DND-41 (cell line): ENCODE measurements at regions not wholly inside any gene's neighbourhood (a gene's known extent, or its start where the extent isn't known, plus 50 kb on each side); places are given as distances from the start of the nearest gene placed in this dataset.

Experiments
- ATAC-seq: fragments of 200-7000 bp; cut with Tn5 transposase; 3 replicates; pipeline ENCODE4 v1.9.1; 2021; ENCODE audit warnings: low read depth; ENCODE audit not compliant: insufficient read depth
- DNase-seq: peaks from one replicate; pipeline ENCODE4 v3.0.0-alpha.2; 2020
- H2AFZ ChIP-seq: 2 replicates; pipeline ENCODE4 v1.6.0; 2012; ENCODE audit warnings: low read depth, low read length
- H3K27ac ChIP-seq: 2 replicates; pipeline ENCODE4 v1.5.1; 2012; ENCODE audit warnings: low read length, inconsistent platforms
- H3K27me3 ChIP-seq: fragments of 200-600 bp; sonication (generic); 2 replicates; pipeline ENCODE4 v1.6.0; 2012; ENCODE audit warnings: low read length, mild to moderate bottlenecking, inconsistent platforms; ENCODE audit not compliant: insufficient read depth, poor library complexity
- H3K36me3 ChIP-seq: 2 replicates; pipeline ENCODE4 v1.5.1; 2012; ENCODE audit warnings: low read length, inconsistent platforms; ENCODE audit not compliant: insufficient read depth
- H3K4me1 ChIP-seq: 2 replicates; pipeline ENCODE4 v1.5.1; 2012; ENCODE audit warnings: mild to moderate bottlenecking, low read length; ENCODE audit not compliant: insufficient read depth
- H3K4me2 ChIP-seq: 2 replicates; pipeline ENCODE4 v1.6.0; 2012; ENCODE audit warnings: mild to moderate bottlenecking, moderate library complexity, low read length, inconsistent platforms; ENCODE audit not compliant: insufficient read depth
- H3K4me3 ChIP-seq, 2 experiments: fragments of 200-600 bp in 1 of 2; shearing (Covaris generic) in 1 of 2; 2 replicates each; pipeline ENCODE4 v1.5.1; 2012 to 2016; ENCODE audit warnings: inconsistent platforms in 2 of 2, low read length in 2 of 2, mild to moderate bottlenecking in 2 of 2, low read depth in 1 of 2, moderate library complexity in 1 of 2
- H3K79me2 ChIP-seq: 2 replicates; pipeline ENCODE4 v1.6.0; 2012; ENCODE audit warnings: low read length, inconsistent platforms; ENCODE audit not compliant: insufficient read depth
- H3K9ac ChIP-seq: 2 replicates; pipeline ENCODE4 v1.6.0; 2012; ENCODE audit warnings: low read depth, mild to moderate bottlenecking, inconsistent platforms, low read length, moderate library complexity
- H3K9me3 ChIP-seq: 2 replicates; pipeline ENCODE4 v1.5.1; 2012; ENCODE audit warnings: low read length, moderate library complexity, mild to moderate bottlenecking, inconsistent platforms; ENCODE audit not compliant: insufficient read depth, severe bottlenecking
- H4K20me1 ChIP-seq: 2 replicates; pipeline ENCODE4 v1.6.0; 2012; ENCODE audit warnings: low read length; ENCODE audit not compliant: insufficient read depth
- EZH2 ChIP-seq: IDR thresholded peaks from 3 replicates; pipeline ENCODE4 v1.6.1; 2012; ENCODE audit warnings: borderline replicate concordance, low read depth, mild to moderate bottlenecking, moderate library complexity, low read length, inconsistent platforms; ENCODE audit not compliant: severe bottlenecking
- TF ChIP-seq, protein P1 (sequence below): IDR thresholded peaks from 2 replicates; pipeline ENCODE4 v1.5.1; 2012; ENCODE audit warnings: borderline replicate concordance, low read length, moderate library complexity, mild to moderate bottlenecking; ENCODE audit not compliant: poor library complexity, severe bottlenecking; ENCODE audit errors: extremely low read depth

DNA sequence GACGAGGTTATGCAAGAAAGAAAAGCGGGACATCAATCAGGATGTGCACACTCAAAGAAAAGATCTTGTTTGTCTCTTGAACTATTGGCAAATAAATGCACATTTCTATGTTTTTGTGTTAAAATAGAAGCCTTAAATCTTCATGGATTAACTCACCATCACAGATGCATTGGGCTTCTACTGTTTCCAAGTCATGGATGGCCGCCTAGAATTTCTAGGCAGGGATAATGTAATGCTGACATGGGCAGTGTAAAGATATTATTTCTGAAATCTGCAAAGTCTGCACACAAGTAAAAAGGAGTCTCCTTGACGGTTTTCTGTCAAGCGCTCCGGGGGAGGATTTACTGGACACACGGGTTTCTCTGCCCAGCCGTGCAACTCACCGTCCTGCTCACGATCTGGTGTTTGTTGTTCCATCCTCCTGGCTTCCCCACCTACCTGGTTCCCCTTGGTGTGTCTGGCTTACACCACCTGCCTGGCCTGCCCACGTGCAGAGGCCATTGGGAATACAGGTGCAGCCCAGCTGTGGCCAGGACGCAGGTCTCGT lies 103.3 kb upstream of the FZD10 start:
- no peaks in the 10 kb centered on the region for H3K79me2 ChIP-seq
- no peaks in the 10 kb centered on the region for H3K4me1 ChIP-seq
- no peaks in the 10 kb centered on the region for H3K27me3 ChIP-seq
- ATAC-seq (no peak), DNase-seq (no peak)
- TF ChIP-seq, protein P1, sequence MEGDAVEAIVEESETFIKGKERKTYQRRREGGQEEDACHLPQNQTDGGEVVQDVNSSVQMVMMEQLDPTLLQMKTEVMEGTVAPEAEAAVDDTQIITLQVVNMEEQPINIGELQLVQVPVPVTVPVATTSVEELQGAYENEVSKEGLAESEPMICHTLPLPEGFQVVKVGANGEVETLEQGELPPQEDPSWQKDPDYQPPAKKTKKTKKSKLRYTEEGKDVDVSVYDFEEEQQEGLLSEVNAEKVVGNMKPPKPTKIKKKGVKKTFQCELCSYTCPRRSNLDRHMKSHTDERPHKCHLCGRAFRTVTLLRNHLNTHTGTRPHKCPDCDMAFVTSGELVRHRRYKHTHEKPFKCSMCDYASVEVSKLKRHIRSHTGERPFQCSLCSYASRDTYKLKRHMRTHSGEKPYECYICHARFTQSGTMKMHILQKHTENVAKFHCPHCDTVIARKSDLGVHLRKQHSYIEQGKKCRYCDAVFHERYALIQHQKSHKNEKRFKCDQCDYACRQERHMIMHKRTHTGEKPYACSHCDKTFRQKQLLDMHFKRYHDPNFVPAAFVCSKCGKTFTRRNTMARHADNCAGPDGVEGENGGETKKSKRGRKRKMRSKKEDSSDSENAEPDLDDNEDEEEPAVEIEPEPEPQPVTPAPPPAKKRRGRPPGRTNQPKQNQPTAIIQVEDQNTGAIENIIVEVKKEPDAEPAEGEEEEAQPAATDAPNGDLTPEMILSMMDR, result no peak
- TF ChIP-seq EZH2, result no peak
- H3K9ac ChIP-seq, result no peak overlapping the region
- no peaks in the 10 kb centered on the region for H3K9me3 ChIP-seq
- no peak overlapping the region for H3K27ac ChIP-seq
- peaks cover 3% of the 10 kb centered on the region; the same call in 1 of the 2 replicates for H4K20me1 ChIP-seq
- H3K4me3 ChIP-seq, result no peak overlapping the region
- H3K36me3 ChIP-seq, result no peaks in the 10 kb centered on the region
- H3K4me2 ChIP-seq, result no peak overlapping the region
- no peak overlapping the region for H2AFZ ChIP-seq

GRCh38 chr12:130063866-130064265 lies 98.4 kb upstream of the FZD10 start:
- Histone ChIP-seq H3K4me2 (no peak overlapping the region), H3K79me2 (no peaks in the 10 kb centered on the region), H2AFZ (no peak overlapping the region), H4K20me1 (no peaks in the 10 kb centered on the region), H3K9me3 (no peaks in the 10 kb centered on the region), H3K4me1 (no peaks in the 10 kb centered on the region), H3K36me3 (no peaks in the 10 kb centered on the region), H3K4me3 (no peak overlapping the region), H3K27ac (no peak overlapping the region), H3K27me3 (no peaks in the 10 kb centered on the region), H3K9ac (no peak overlapping the region)
- no peak for ATAC-seq
- TF ChIP-seq, protein P1, result no peak
- no peak for TF ChIP-seq EZH2
- no peak for DNase-seq

DNA sequence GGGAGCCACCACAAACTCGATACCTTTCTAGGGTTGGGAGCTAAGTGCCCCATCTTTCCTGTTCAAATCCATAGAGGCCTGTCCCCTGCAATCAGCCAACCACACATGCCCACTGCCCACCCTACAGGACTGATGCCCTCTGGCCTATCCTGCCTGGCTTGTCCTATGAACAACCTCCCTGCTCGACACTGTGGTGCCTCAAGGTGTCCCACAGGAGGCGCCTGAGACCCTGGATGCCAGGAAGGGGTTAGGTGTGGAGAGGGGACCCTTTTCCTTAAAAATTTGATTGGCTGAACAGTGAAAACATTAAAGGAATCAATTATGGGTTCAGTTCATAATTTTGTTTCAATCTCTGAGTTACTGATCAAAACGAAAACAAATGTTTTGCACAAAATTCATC lies 97.3 kb upstream of the FZD10 start:
- Histone ChIP-seq H4K20me1 (no peaks in the 10 kb centered on the region), H2AFZ (no peak overlapping the region), H3K36me3 (no peaks in the 10 kb centered on the region), H3K79me2 (no peaks in the 10 kb centered on the region), H3K4me1 (no peaks in the 10 kb centered on the region), H3K9ac (no peak overlapping the region), H3K9me3 (no peaks in the 10 kb centered on the region), H3K27ac (no peak overlapping the region), H3K27me3 (no peaks in the 10 kb centered on the region), H3K4me2 (no peak overlapping the region), H3K4me3 (no peak overlapping the region)
- DNase-seq (no peak), ATAC-seq (no peak)
- TF ChIP-seq, protein P1, result no peak
- no peak for TF ChIP-seq EZH2

GRCh38 chr12:130066742-130067141 lies 95.5 kb upstream of the FZD10 start:
- Histone ChIP-seq H3K27me3 (no peaks in the 10 kb centered on the region), H3K36me3 (no peaks in the 10 kb centered on the region), H3K4me3 (no peak overlapping the region), H3K4me2 (no peak overlapping the region), H3K27ac (no peak overlapping the region), H3K4me1 (no peaks in the 10 kb centered on the region), H3K9me3 (no peaks in the 10 kb centered on the region), H3K9ac (no peak overlapping the region), H4K20me1 (no peaks in the 10 kb centered on the region), H3K79me2 (no peaks in the 10 kb centered on the region), H2AFZ (no peak overlapping the region)
- ATAC-seq (no peak), DNase-seq (no peak)
- TF ChIP-seq EZH2, result no peak
- TF ChIP-seq, protein P1, result no peak
